Trophoblast cell (in vitro differentiated cells and primary cell): ENCODE measurements at regions not wholly inside any gene's neighbourhood (a gene's known extent, or its start where the extent isn't known, plus 50 kb on each side); places are given as distances from the start of the nearest gene placed in this dataset.

ENCODE experiments used
- DNase-seq, 2 donors: peaks; one replicate each; pipeline ENCODE4 v3.0.0-alpha.2; 2016
- H2AFZ ChIP-seq: 2 replicates; pipeline ENCODE4 v1.6.1; 2013; ENCODE audit warnings: low read length, moderate library complexity, mild to moderate bottlenecking; ENCODE audit not compliant: insufficient read depth, poor library complexity
- H2AK5ac ChIP-seq: 2 replicates; pipeline ENCODE4 v1.6.1; 2013; ENCODE audit warnings: mild to moderate bottlenecking, low read length
- H2BK120ac ChIP-seq: 2 replicates; pipeline ENCODE4 v1.6.1; 2013; ENCODE audit warnings: low read length, mild to moderate bottlenecking, moderate library complexity; ENCODE audit not compliant: insufficient read depth, poor library complexity
- H2BK12ac ChIP-seq: 2 replicates; pipeline ENCODE4 v1.6.1; 2013; ENCODE audit warnings: mild to moderate bottlenecking, low read length, moderate library complexity
- H2BK5ac ChIP-seq: 2 replicates; pipeline ENCODE4 v1.6.1; 2013; ENCODE audit warnings: low read length, low read depth, moderate library complexity, mild to moderate bottlenecking; ENCODE audit not compliant: poor library complexity
- H3K14ac ChIP-seq: 2 replicates; pipeline ENCODE4 v1.6.1; 2013; ENCODE audit warnings: mild to moderate bottlenecking, low read length
- H3K18ac ChIP-seq: 2 replicates; pipeline ENCODE4 v1.6.1; 2013; ENCODE audit warnings: mild to moderate bottlenecking, low read length
- H3K23ac ChIP-seq: 2 replicates; pipeline ENCODE4 v1.6.1; 2013; ENCODE audit warnings: low read length
- H3K27ac ChIP-seq: 2 replicates; pipeline ENCODE4 v1.5.1; 2013; ENCODE audit warnings: low read depth, mild to moderate bottlenecking, inconsistent platforms, low read length, moderate library complexity
- H3K27me3 ChIP-seq: 2 replicates; pipeline ENCODE4 v1.6.1; 2013; ENCODE audit warnings: inconsistent platforms, mild to moderate bottlenecking, low read length, moderate library complexity; ENCODE audit not compliant: insufficient read depth
- H3K36me3 ChIP-seq, 2 experiments: 1 replicate in 1 of 2; 2 replicates in 1 of 2; pipeline ENCODE4 v1.6.1; 2013; ENCODE audit warnings: low read length in 2 of 2, mild to moderate bottlenecking in 2 of 2, moderate library complexity in 1 of 2; ENCODE audit not compliant: insufficient read depth in 2 of 2, control insufficient read depth in 1 of 2
- H3K4ac ChIP-seq: 2 replicates; pipeline ENCODE4 v1.6.1; 2013; ENCODE audit warnings: low read depth, mild to moderate bottlenecking, low read length, moderate library complexity
- H3K4me1 ChIP-seq, 2 experiments: 1 replicate in 1 of 2; 2 replicates in 1 of 2; pipeline ENCODE4 v1.6.1; 2013; ENCODE audit warnings: low read length in 2 of 2, mild to moderate bottlenecking in 2 of 2, moderate library complexity in 1 of 2; ENCODE audit not compliant: insufficient read depth in 2 of 2, control insufficient read depth in 1 of 2
- H3K4me2 ChIP-seq: 2 replicates; pipeline ENCODE4 v1.6.1; 2013; ENCODE audit warnings: inconsistent platforms, mild to moderate bottlenecking, low read length, moderate library complexity
- H3K4me3 ChIP-seq: 2 replicates; pipeline ENCODE4 v1.5.1; 2013; ENCODE audit warnings: mild to moderate bottlenecking, low read depth, low read length, inconsistent platforms
- H3K79me1 ChIP-seq: one replicate; pipeline ENCODE4 v1.6.1; 2013; ENCODE audit warnings: low read length
- H3K79me2 ChIP-seq: 2 replicates; pipeline ENCODE4 v1.6.1; 2013; ENCODE audit warnings: low read length, mild to moderate bottlenecking; ENCODE audit not compliant: control insufficient read depth, insufficient read depth, poor library complexity
- H3K9ac ChIP-seq: 2 replicates; pipeline ENCODE4 v1.6.1; 2013; ENCODE audit warnings: mild to moderate bottlenecking, low read length
- H3K9me3 ChIP-seq: 2 replicates; pipeline ENCODE4 v1.6.1; 2013; ENCODE audit warnings: low read depth, mild to moderate bottlenecking, control low read depth, inconsistent platforms, low read length; ENCODE audit not compliant: insufficient read depth
- H4K12ac ChIP-seq: 2 replicates; pipeline ENCODE4 v1.6.1; 2013; ENCODE audit warnings: low read depth, mild to moderate bottlenecking, low read length, moderate library complexity
- H4K8ac ChIP-seq: 2 replicates; pipeline ENCODE4 v1.6.1; 2013; ENCODE audit warnings: low read depth, mild to moderate bottlenecking, low read length, moderate library complexity
- H4K91ac ChIP-seq: one replicate; pipeline ENCODE4 v1.6.1; 2013; ENCODE audit warnings: low read depth, mild to moderate bottlenecking, low read length, moderate library complexity
- WGBS: extraction: QIAGEN DNeasy Blood & Tissue Kit; methylation state at CpG from one replicate; pipeline ENCODE4 v1.1.7; 2013; ENCODE audit warnings: missing lambda C conversion rate; ENCODE audit not compliant: insufficient read length, insufficient coverage; ENCODE audit errors: extremely low coverage; 5-methylcytosine and 5-hydroxymethylcytosine counted together

- Histone ChIP-seq H4K8ac (no peak overlapping the region), H3K79me2 (no peaks in the 10 kb centered on the region), H3K9ac (no peak overlapping the region), H2AFZ (no peak overlapping the region), H3K18ac (no peak overlapping the region), H3K79me1 (no peaks in the 10 kb centered on the region), H4K91ac (no peak overlapping the region), H2AK5ac (no peak overlapping the region), H3K23ac (no peak overlapping the region), H3K27me3 (no peaks in the 10 kb centered on the region), H3K36me3 (no peaks in the 10 kb centered on the region), H3K9me3 (no peaks in the 10 kb centered on the region), H2BK12ac (no peak overlapping the region), H2BK120ac (no peak overlapping the region), H3K14ac (no peak overlapping the region), H3K27ac (no peak overlapping the region), H2BK5ac (no peak overlapping the region), H3K4me1 (no peaks in the 10 kb centered on the region), H3K4me3 (no peak overlapping the region), H4K12ac (no peak overlapping the region), H3K4me2 (no peak overlapping the region), H3K4ac (no peak overlapping the region)
- no CpG with 5 or more reads among the region's 2 CpGs for WGBS
- no peak for DNase-seq
Measured at GRCh38 chr12:96101806-96102205, 66.4 kb upstream of the LTA4H start.

DNA sequence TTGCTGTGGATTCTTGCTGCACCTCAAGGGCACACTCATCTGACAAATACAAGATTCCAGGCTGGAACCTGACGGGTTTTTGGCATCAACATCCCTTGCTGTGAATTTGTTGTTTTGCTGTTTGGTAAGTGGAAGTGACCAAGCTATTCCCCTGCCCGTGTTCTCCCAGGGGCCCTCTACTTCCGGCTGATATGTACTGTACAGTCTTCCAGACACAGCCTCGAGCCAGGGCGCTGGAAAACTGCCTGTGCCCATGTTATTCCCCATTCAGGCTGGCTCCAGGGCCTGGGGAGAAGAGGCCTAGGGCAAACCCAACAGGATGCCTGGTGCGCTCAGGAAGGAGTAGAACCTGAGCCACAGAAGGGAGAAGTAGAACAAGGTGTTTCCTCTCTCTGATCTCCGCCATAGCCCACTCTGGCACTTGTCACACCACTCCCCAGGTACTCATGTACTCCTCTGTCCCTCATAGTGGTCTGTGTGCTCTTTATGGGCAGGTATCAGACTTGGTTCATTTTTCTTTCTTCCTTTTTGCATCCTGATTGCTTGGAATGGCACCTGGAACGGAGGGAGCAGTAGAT is 67.8 kb upstream of the LTA4H start:
- Histone ChIP-seq H3K9ac (no peak overlapping the region), H3K27ac (no peak overlapping the region), H3K79me2 (no peaks in the 10 kb centered on the region), H4K8ac (no peak overlapping the region), H2AFZ (no peak overlapping the region), H4K91ac (no peak overlapping the region), H3K36me3 (no peaks in the 10 kb centered on the region), H3K18ac (no peak overlapping the region), H2BK120ac (no peak overlapping the region), H3K4me3 (no peak overlapping the region), H2BK12ac (no peak overlapping the region), H3K9me3 (no peaks in the 10 kb centered on the region), H4K12ac (no peak overlapping the region), H3K4me2 (no peak overlapping the region), H2BK5ac (no peak overlapping the region), H3K14ac (no peak overlapping the region), H3K79me1 (no peaks in the 10 kb centered on the region), H3K4me1 (peaks cover 0 to under 1% of the 10 kb centered on the region in 2 experiments), H3K4ac (no peak overlapping the region), H3K27me3 (no peaks in the 10 kb centered on the region), H2AK5ac (no peak overlapping the region), H3K23ac (no peak overlapping the region)
- no peak for DNase-seq
- no CpG with 5 or more reads among the region's 8 CpGs for WGBS

DNA sequence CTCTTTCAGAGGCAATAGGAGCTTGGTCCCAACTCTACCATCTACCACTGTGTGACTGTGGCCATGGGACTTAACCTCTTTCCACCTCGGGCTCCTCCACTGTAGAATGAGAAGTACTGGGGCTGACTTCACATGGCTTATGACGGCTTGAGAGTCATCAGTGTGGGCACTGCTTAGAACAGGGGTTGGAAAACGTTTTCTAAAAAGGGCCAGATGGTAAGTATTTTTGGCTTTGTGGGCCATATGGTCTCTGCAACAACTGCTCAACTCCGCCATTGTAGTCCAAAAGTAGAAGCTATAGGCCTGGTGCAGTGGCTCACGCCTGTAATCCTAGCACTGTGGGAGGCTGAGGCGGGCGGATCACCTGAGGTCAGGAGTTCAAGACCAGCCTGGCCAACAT is 69.2 kb upstream of the LTA4H start:
- H2BK5ac ChIP-seq = no peak overlapping the region
- no peak overlapping the region for H2AK5ac ChIP-seq
- peaks cover 0 to 3% of the 10 kb centered on the region in 2 experiments for H3K4me1 ChIP-seq
- H3K4ac ChIP-seq = no peak overlapping the region
- no peaks in the 10 kb centered on the region for H3K9me3 ChIP-seq
- H3K14ac ChIP-seq = no peak overlapping the region
- H4K12ac ChIP-seq = no peak overlapping the region
- no peak overlapping the region for H3K18ac ChIP-seq
- H2BK120ac ChIP-seq = no peak overlapping the region
- H2BK12ac ChIP-seq = no peak overlapping the region
- H3K79me1 ChIP-seq = no peaks in the 10 kb centered on the region
- no peak overlapping the region for H3K4me3 ChIP-seq
- H3K27ac ChIP-seq = no peak overlapping the region
- no peaks in the 10 kb centered on the region for H3K36me3 ChIP-seq
- H4K8ac ChIP-seq = no peak overlapping the region
- WGBS = no CpG with 5 or more reads among the region's 7 CpGs
- no peak for DNase-seq
- no peaks in the 10 kb centered on the region for H3K79me2 ChIP-seq
- H4K91ac ChIP-seq = no peak overlapping the region
- H3K9ac ChIP-seq = no peak overlapping the region
- H3K27me3 ChIP-seq = no peaks in the 10 kb centered on the region
- H3K4me2 ChIP-seq = no peak overlapping the region
- no peak overlapping the region for H3K23ac ChIP-seq
- H2AFZ ChIP-seq = no peak overlapping the region

GRCh38 chr12:96106137-96106536 is 70.8 kb upstream of the LTA4H start:
- Histone ChIP-seq H3K79me2 (no peaks in the 10 kb centered on the region), H3K9ac (no peak overlapping the region), H2BK12ac (no peak overlapping the region), H3K14ac (no peak overlapping the region), H3K36me3 (no peaks in the 10 kb centered on the region), H2BK5ac (no peak overlapping the region), H3K27me3 (no peaks in the 10 kb centered on the region), H4K91ac (no peak overlapping the region), H3K79me1 (no peaks in the 10 kb centered on the region), H3K27ac (no peak overlapping the region), H3K18ac (no peak overlapping the region), H2BK120ac (no peak overlapping the region), H3K23ac (no peak overlapping the region), H2AFZ (no peak overlapping the region), H3K4me2 (no peak overlapping the region), H4K12ac (no peak overlapping the region), H3K9me3 (no peaks in the 10 kb centered on the region), H3K4ac (no peak overlapping the region), H2AK5ac (no peak overlapping the region), H3K4me1 (peaks cover 0 to 3% of the 10 kb centered on the region in 2 experiments), H3K4me3 (no peak overlapping the region), H4K8ac (no peak overlapping the region)
- no peak for DNase-seq
- no CpG with 5 or more reads among the region's 2 CpGs for WGBS
